Heart left ventricle (tissue), 13 donors: ENCODE measurements at regions not wholly inside any gene's neighbourhood (a gene's known extent, or its start where the extent isn't known, plus 50 kb on each side); places are given as distances from the start of the nearest gene placed in this dataset.

Experiments
- POLR2A ChIP-seq, 2 donors: fragments of 450-650 bp; IDR thresholded peaks; one replicate each; pipeline ENCODE4 v1.6.1; 2017; ENCODE audit warnings: antibody characterized with exemption in 2 of 2, mild to moderate bottlenecking in 2 of 2, moderate library complexity in 2 of 2
- TF ChIP-seq, protein P1 (sequence below), 12 donors: fragments of 200-600 bp; sonication (generic) in 4 of 12; IDR thresholded peaks; one replicate each; pipeline versions ENCODE4 v1.5.0 to v1.8.0; 2018 to 2022; ENCODE audit warnings: antibody characterized with exemption in 12 of 12, mild to moderate bottlenecking in 5 of 12
- donor health status: ischemic (EF 13 %, LVEDD 7.1; RV severe dilation, severe dysfunction).
- donor health status: DM: no; HTN: yes; CAD: no.
- donor health status: DM: no; HTN: no; CAD: no.
- donor health status: ischemic (EF 25% LVEDD 6.9; RV normal size, moderate dysfunction).
- donor health status: ischemic (EF 25% LVEDD 5.7; RV mildly dilated, moderate dysfunction).
- donor health status: ischemic (EF 35%, LVEDD 5.7; RV mildly dilated, moderate dysfunction).
- donor health status: nonischemic (EF 11% LVEDD 7.7; RV severe dilation, severe dysfunction).
- donor health status: DM: yes; HTN: yes; CAD: no.
- donor health status: PGD.
- donor health status: ischemic (EF 29% LVEDD 5.4; RV normal size, mild dysfunction).
- donor health status: nonischemic (EF 23%, LVEDD 6.1; RV moderate dilation, normal function).

DNA sequence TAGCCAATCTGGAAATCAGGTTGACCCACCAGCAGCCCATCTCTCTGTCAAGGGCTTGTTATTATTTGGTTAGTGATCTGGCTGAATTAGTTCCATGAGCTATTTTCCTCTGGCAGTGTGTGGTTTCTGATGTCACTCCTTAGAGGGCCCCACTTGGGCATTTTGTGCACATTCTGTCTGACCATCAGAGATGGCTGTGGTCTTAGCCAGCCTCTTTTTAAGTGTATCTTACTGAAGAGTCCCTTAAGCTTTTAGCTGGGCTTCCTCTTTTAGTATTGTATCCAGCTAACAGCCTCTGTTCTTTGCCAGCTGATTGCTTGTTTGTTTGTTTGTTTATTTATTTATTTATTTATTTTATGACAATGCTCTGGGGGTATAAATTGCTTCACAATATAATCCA lies 951.1 kb upstream of the CNTNAP5 start:
- no peak for TF ChIP-seq POLR2A (IDR thresholded peaks at IDR 0.05)
- TF ChIP-seq, protein P1, sequence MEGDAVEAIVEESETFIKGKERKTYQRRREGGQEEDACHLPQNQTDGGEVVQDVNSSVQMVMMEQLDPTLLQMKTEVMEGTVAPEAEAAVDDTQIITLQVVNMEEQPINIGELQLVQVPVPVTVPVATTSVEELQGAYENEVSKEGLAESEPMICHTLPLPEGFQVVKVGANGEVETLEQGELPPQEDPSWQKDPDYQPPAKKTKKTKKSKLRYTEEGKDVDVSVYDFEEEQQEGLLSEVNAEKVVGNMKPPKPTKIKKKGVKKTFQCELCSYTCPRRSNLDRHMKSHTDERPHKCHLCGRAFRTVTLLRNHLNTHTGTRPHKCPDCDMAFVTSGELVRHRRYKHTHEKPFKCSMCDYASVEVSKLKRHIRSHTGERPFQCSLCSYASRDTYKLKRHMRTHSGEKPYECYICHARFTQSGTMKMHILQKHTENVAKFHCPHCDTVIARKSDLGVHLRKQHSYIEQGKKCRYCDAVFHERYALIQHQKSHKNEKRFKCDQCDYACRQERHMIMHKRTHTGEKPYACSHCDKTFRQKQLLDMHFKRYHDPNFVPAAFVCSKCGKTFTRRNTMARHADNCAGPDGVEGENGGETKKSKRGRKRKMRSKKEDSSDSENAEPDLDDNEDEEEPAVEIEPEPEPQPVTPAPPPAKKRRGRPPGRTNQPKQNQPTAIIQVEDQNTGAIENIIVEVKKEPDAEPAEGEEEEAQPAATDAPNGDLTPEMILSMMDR (IDR thresholded peaks at IDR 0.05) = no peak
